Hepatocyte (in vitro differentiated cells): ENCODE measurements at regions not wholly inside any gene's neighbourhood (a gene's known extent, or its start where the extent isn't known, plus 50 kb on each side); places are given as distances from the start of the nearest gene placed in this dataset.

Experiments
- CTCF ChIP-seq: fragments of 200-600 bp; sonication (generic); IDR thresholded peaks from 2 replicates; pipeline ENCODE4 v1.5.1; 2016; ENCODE audit warnings: antibody characterized with exemption, mild to moderate bottlenecking; ENCODE audit not compliant: poor library complexity
- EZH2 ChIP-seq: fragments of 200-600 bp; sonication (generic); IDR thresholded peaks from 2 replicates; pipeline ENCODE4 v1.6.1; 2016; ENCODE audit warnings: antibody characterized with exemption, mild to moderate bottlenecking, borderline replicate concordance

DNA sequence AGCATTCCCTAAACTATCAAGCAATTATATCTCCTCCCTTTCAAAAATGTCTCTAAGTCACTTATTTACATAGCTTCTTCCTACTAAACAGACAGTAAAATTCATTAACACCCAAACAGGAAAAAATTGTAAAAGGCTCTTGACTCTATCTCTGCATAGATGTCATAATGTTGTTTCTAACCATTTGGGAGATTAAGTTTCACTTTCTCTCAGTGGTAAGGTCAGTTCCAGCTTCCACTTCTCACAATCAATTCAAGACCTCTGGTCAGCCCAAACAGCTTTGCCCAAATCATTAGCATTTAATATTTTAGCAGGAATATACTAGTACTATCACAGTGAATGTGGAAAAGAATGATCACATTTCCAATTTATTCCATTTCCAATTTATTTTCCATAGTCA lies 374.3 kb upstream of the MC4R start:
- TF ChIP-seq EZH2, result no peak
- no peak for TF ChIP-seq CTCF
